HG02642 (cell line): ENCODE measurements at regions not wholly inside any gene's neighbourhood (a gene's known extent, or its start where the extent isn't known, plus 50 kb on each side); places are given as distances from the start of the nearest gene placed in this dataset.
"Not testable (repeated sequence)": the region's sequence is repeated elsewhere in the genome, so short reads cannot be mapped to it uniquely, and the experiment has no call there.

Source experiments
- ATAC-seq: cut with Tn5 transposase; IDR thresholded peaks from one replicate; pipeline ENCODE4 v1.9.1; 2021; ENCODE audit warnings: mild to moderate bottlenecking; ENCODE audit not compliant: unreplicated experiment, poor library complexity

- no peak for ATAC-seq
Measured at GRCh38 chrX:123085311-123085940, 98.7 kb upstream of the GRIA3 start.

GRCh38 chrX:123086768-123087167 is 97.3 kb upstream of the GRIA3 start:
- no peak for ATAC-seq

- ATAC-seq, result no peak
Measured at GRCh38 chrX:123087326-123087725, 96.8 kb upstream of the GRIA3 start.

- ATAC-seq, result no peak
Measured at GRCh38 chrX:123088331-123088730, 95.7 kb upstream of the GRIA3 start.

- ATAC-seq, result no peak
Measured at GRCh38 chrX:123088930-123089329, 95.1 kb upstream of the GRIA3 start.

GRCh38 chrX:123093792-123094191 is 90.3 kb upstream of the GRIA3 start:
- no peak for ATAC-seq

- no peak for ATAC-seq
Measured at GRCh38 chrX:123108513-123109427, 75.3 kb upstream of the GRIA3 start.

- ATAC-seq, result no peak
Measured at GRCh38 chrX:123121241-123121640, 62.8 kb upstream of the GRIA3 start.

- not testable (repeated sequence) for ATAC-seq
Measured at GRCh38 chrX:123129805-123130204, 54.3 kb upstream of the GRIA3 start.
